DND-41 (cell line): ENCODE measurements at regions not wholly inside any gene's neighbourhood (a gene's known extent, or its start where the extent isn't known, plus 50 kb on each side); places are given as distances from the start of the nearest gene placed in this dataset.

Experiments
- CTCF ChIP-seq: IDR thresholded peaks from 2 replicates; pipeline ENCODE4 v1.5.1; 2012; ENCODE audit warnings: borderline replicate concordance, low read length, moderate library complexity, mild to moderate bottlenecking; ENCODE audit not compliant: poor library complexity, severe bottlenecking; ENCODE audit errors: extremely low read depth
- EZH2 ChIP-seq: IDR thresholded peaks from 3 replicates; pipeline ENCODE4 v1.6.1; 2012; ENCODE audit warnings: borderline replicate concordance, low read depth, mild to moderate bottlenecking, moderate library complexity, low read length, inconsistent platforms; ENCODE audit not compliant: severe bottlenecking

- no peak for TF ChIP-seq CTCF
- no peak for TF ChIP-seq EZH2
Observed at GRCh38 chr1:47534436-47534835, 96.6 kb downstream of the FOXD2 start.
